SU-DHL-6 (cell line): ENCODE measurements at regions not wholly inside any gene's neighbourhood (a gene's known extent, or its start where the extent isn't known, plus 50 kb on each side); places are given as distances from the start of the nearest gene placed in this dataset.

Source experiments
- H2AFZ ChIP-seq: fragments of 200-600 bp; sonication (generic); 2 replicates; pipeline ENCODE4 v1.6.1; 2014; ENCODE audit warnings: low read depth, mild to moderate bottlenecking, moderate library complexity, mixed read lengths, antibody characterized with exemption, low read length; ENCODE audit not compliant: severe bottlenecking
- H3F3A ChIP-seq: fragments of 200-600 bp; shearing (Covaris generic); 2 replicates; pipeline ENCODE4 v1.6.0; 2016; ENCODE audit warnings: antibody characterized with exemption, mild to moderate bottlenecking; ENCODE audit not compliant: insufficient read depth
- H3K27ac ChIP-seq: fragments of 200-600 bp; sonication (generic); 2 replicates; pipeline ENCODE4 v1.5.1; 2016; ENCODE audit warnings: low read depth, mild to moderate bottlenecking, low read length, moderate library complexity, mixed read lengths
- H3K27me3 ChIP-seq: fragments of 200-600 bp; sonication (generic), shearing (Covaris generic); 2 replicates; pipeline ENCODE4 v1.6.0; 2014; ENCODE audit warnings: mild to moderate bottlenecking, low read length
- H3K36me3 ChIP-seq: fragments of 200-600 bp; sonication (generic); 2 replicates; pipeline ENCODE4 v1.6.1; 2014; ENCODE audit warnings: mild to moderate bottlenecking, low read length, mixed read lengths
- H3K4me2 ChIP-seq: fragments of 300-600, 200-600 bp; shearing (Covaris generic), sonication (generic); 2 replicates; pipeline ENCODE4 v1.6.0; 2014; ENCODE audit warnings: low read length, low read depth, mild to moderate bottlenecking; ENCODE audit not compliant: poor library complexity, severe bottlenecking
- H3K4me3 ChIP-seq: fragments of 200-600 bp; sonication (generic); 2 replicates; pipeline ENCODE4 v1.5.1; 2014; ENCODE audit warnings: antibody characterized with exemption, low read length, mild to moderate bottlenecking, mixed read lengths; ENCODE audit not compliant: insufficient read depth, poor library complexity, severe bottlenecking
- H3K79me2 ChIP-seq: fragments of 200-600 bp; sonication (generic); 2 replicates; pipeline ENCODE4 v1.6.1; 2014; ENCODE audit warnings: mild to moderate bottlenecking, low read length, moderate library complexity; ENCODE audit not compliant: insufficient read depth
- H3K9ac ChIP-seq: fragments of 200-600 bp; sonication (generic); 2 replicates; pipeline ENCODE4 v1.7.0; 2014; ENCODE audit warnings: mild to moderate bottlenecking, low read length
- H3K9me2 ChIP-seq: fragments of 200-600 bp; sonication (generic); replicated peaks from 2 replicates; pipeline ENCODE4 v1.6.1; 2014; ENCODE audit warnings: low read length; ENCODE audit not compliant: insufficient read depth
- H3K9me3 ChIP-seq: fragments of 200-600 bp; sonication (generic); 2 replicates; pipeline ENCODE4 v1.6.1; 2014; ENCODE audit warnings: low read length, mixed read lengths; ENCODE audit not compliant: insufficient read depth
- H4K20me1 ChIP-seq: fragments of 200-600 bp; sonication (generic); 2 replicates; pipeline ENCODE4 v1.6.1; 2014; ENCODE audit warnings: low read depth, mild to moderate bottlenecking, antibody characterized with exemption, low read length, moderate library complexity, mixed read lengths
- CTCF ChIP-seq: fragments of 200-600 bp; sonication (generic); IDR thresholded peaks from one replicate; pipeline ENCODE4 v1.5.1; 2017; ENCODE audit warnings: antibody characterized with exemption, mild to moderate bottlenecking, low read length, moderate library complexity; ENCODE audit not compliant: insufficient read depth, poor library complexity, severe bottlenecking
- EZH2phosphoT487 ChIP-seq: fragments of 200-600 bp; sonication (generic), shearing (Covaris generic); conservative IDR thresholded peaks from 2 replicates; pipeline ENCODE4 v1.6.1; 2018; ENCODE audit warnings: mild to moderate bottlenecking, antibody characterized with exemption, low read length, moderate library complexity, mixed read lengths

- Histone ChIP-seq H3K79me2 (no peaks in the 10 kb centered on the region), H3K9me2 (no peaks in the 10 kb centered on the region), H3K27me3 (no peaks in the 10 kb centered on the region), H3K4me3 (no peak overlapping the region), H3K9me3 (no peaks in the 10 kb centered on the region), H3K27ac (no peak overlapping the region), H3K36me3 (no peaks in the 10 kb centered on the region), H3K4me2 (no peak overlapping the region), H2AFZ (no peak overlapping the region), H3F3A (no peaks in the 10 kb centered on the region), H4K20me1 (no peaks in the 10 kb centered on the region), H3K9ac (no peak overlapping the region)
- TF ChIP-seq CTCF (no peak), EZH2phosphoT487 (no peak)
Observed at GRCh38 chrX:98501426-98501825, 1617.7 kb downstream of the RPA4 start.

- no peaks in the 10 kb centered on the region for H3K27me3 ChIP-seq
Observed at GRCh38 chrX:98506907-98507306, 1623.2 kb downstream of the RPA4 start.

GRCh38 chrX:98514032-98514431 lies 1630.3 kb downstream of the RPA4 start:
- no peak for TF ChIP-seq EZH2phosphoT487
- no peak for TF ChIP-seq CTCF
- Histone ChIP-seq H3K79me2 (no peaks in the 10 kb centered on the region), H4K20me1 (no peaks in the 10 kb centered on the region), H3K36me3 (no peaks in the 10 kb centered on the region), H3K9me3 (no peaks in the 10 kb centered on the region), H3K4me2 (no peak overlapping the region), H3K4me3 (no peak overlapping the region), H3K9me2 (no peaks in the 10 kb centered on the region), H3F3A (no peaks in the 10 kb centered on the region), H3K27me3 (no peaks in the 10 kb centered on the region), H2AFZ (no peak overlapping the region), H3K27ac (no peak overlapping the region), H3K9ac (no peak overlapping the region)

More at GRCh38 chrX:98506907-98507306, 1623.2 kb downstream of the RPA4 start:
- TF ChIP-seq EZH2phosphoT487 (no peak), CTCF (no peak)
- no peak overlapping the region for H3K4me2 ChIP-seq
- H3K36me3 ChIP-seq = no peaks in the 10 kb centered on the region
- H3K27ac ChIP-seq = no peak overlapping the region
- H3K79me2 ChIP-seq = no peaks in the 10 kb centered on the region
- no peak overlapping the region for H2AFZ ChIP-seq
- no peaks in the 10 kb centered on the region for H4K20me1 ChIP-seq
- H3K9me2 ChIP-seq = no peaks in the 10 kb centered on the region
- no peak overlapping the region for H3K4me3 ChIP-seq
- H3K9ac ChIP-seq = no peak overlapping the region
- no peaks in the 10 kb centered on the region for H3K9me3 ChIP-seq
- no peaks in the 10 kb centered on the region for H3F3A ChIP-seq
